ENCODE measurements at regions not wholly inside any gene's neighbourhood (a gene's known extent, or its start where the extent isn't known, plus 50 kb on each side); places are given as distances from the start of the nearest gene placed in this dataset.

DNA sequence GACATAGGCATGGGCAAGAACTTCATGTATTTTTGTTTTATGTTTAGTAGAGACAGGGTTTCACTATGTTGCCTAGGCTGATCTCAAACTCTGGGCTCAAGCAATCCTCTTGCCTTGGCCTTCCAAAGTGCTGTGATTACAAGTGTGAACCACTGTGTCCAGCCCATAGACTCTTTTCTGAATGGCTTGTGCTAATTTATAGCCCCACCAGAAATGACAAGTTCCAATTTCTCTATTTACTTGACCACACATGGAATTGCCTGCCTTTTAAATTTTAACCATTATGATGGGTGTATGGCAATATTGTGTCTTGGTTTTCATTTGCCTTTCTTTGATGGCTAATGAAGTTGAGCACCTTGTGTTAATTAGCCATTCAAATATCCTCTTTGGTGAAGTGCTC lies 85.8 kb upstream of the NECTIN1 start:
- no peaks in the 10 kb centered on the region for H3K9me1 ChIP-seq (ENCODE audit: control insufficient read depth, insufficient read depth, low read length)
- intact Hi-C loops (cut with micrococcal nuclease) (no loop called here), in situ Hi-C loops (cut with MboI) (no loop called here)
- ChIA-PET POLR2A (no interaction called here), CTCF (ENCODE audit: low intra/inter-chr PET ratio) (no interaction called here)
- H3K4me3 ChIP-seq: no peak overlapping the region
- H2AFZ ChIP-seq (ENCODE audit: low read depth, low read length): no peak overlapping the region
- no peak for TF ChIP-seq ZNF699 (CRISPR knock-in tag; IDR thresholded peaks at IDR 0.05; ENCODE audit: insufficient replicate concordance)
- TF ChIP-seq ZNF12 (CRISPR knock-in tag; IDR thresholded peaks at IDR 0.05): no peak
- no peak for TF ChIP-seq BCL6 (CRISPR knock-in tag; IDR thresholded peaks at IDR 0.05)
- no peak for TF ChIP-seq DPF2 (IDR thresholded peaks at IDR 0.05)
- TF ChIP-seq, protein P1, sequence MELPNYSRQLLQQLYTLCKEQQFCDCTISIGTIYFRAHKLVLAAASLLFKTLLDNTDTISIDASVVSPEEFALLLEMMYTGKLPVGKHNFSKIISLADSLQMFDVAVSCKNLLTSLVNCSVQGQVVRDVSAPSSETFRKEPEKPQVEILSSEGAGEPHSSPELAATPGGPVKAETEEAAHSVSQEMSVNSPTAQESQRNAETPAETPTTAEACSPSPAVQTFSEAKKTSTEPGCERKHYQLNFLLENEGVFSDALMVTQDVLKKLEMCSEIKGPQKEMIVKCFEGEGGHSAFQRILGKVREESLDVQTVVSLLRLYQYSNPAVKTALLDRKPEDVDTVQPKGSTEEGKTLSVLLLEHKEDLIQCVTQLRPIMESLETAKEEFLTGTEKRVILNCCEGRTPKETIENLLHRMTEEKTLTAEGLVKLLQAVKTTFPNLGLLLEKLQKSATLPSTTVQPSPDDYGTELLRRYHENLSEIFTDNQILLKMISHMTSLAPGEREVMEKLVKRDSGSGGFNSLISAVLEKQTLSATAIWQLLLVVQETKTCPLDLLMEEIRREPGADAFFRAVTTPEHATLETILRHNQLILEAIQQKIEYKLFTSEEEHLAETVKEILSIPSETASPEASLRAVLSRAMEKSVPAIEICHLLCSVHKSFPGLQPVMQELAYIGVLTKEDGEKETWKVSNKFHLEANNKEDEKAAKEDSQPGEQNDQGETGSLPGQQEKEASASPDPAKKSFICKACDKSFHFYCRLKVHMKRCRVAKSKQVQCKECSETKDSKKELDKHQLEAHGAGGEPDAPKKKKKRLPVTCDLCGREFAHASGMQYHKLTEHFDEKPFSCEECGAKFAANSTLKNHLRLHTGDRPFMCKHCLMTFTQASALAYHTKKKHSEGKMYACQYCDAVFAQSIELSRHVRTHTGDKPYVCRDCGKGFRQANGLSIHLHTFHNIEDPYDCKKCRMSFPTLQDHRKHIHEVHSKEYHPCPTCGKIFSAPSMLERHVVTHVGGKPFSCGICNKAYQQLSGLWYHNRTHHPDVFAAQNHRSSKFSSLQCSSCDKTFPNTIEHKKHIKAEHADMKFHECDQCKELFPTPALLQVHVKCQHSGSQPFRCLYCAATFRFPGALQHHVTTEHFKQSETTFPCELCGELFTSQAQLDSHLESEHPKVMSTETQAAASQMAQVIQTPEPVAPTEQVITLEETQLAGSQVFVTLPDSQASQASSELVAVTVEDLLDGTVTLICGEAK (IDR thresholded peaks at IDR 0.05): no peak
- TF ChIP-seq, protein P1 (CRISPR knock-in tag; IDR thresholded peaks at IDR 0.05): no peak
- no peak for TF ChIP-seq ZFX (CRISPR knock-in tag; IDR thresholded peaks at IDR 0.05)
- no peak for TF ChIP-seq ZNF354B (CRISPR knock-in tag; IDR thresholded peaks at IDR 0.05)
- no TSS peak for BruUV-seq (replicated peaks)
- no peak for FAIRE-seq
- no peak overlapping the region for H3K4me2 ChIP-seq (ENCODE audit: insufficient read depth, low read length)
- no peaks in the 10 kb centered on the region for H4K20me1 ChIP-seq (replicated peaks; ENCODE audit: control insufficient read depth, insufficient read depth, low read length)
- H3K27ac ChIP-seq (ENCODE audit: extremely low read depth, low read depth, low read length): no peak overlapping the region
- H3K27me3 ChIP-seq (ENCODE audit: control insufficient read depth in 2 of 2, insufficient read depth in 2 of 2, low read length in 2 of 2): peaks cover 0 to 9% of the 10 kb centered on the region in 2 experiments; a peak in 2 of 5 replicates
- no peak overlapping the region for H3K9ac ChIP-seq (ENCODE audit: insufficient read depth in 1 of 2, low read depth in 2 of 2, low read length in 2 of 2)
- no peaks in the 10 kb centered on the region; a peak in 1 of 5 replicates for H3K4me1 ChIP-seq (replicated peaks in 1 of 2; ENCODE audit: control insufficient read depth in 2 of 2, insufficient read depth in 2 of 2, low read length in 2 of 2)
- DNase-seq (ENCODE audit: extremely low read depth in 1 of 4, low spot score in 3 of 4): no peak
- no peaks in the 10 kb centered on the region for H3K79me2 ChIP-seq (ENCODE audit: control insufficient read depth, insufficient read depth, low read length)
- no peaks in the 10 kb centered on the region for H3K9me3 ChIP-seq (replicated peaks; ENCODE audit: control insufficient read depth, insufficient read depth, low read depth, low read length)
- H3K36me3 ChIP-seq (ENCODE audit: control insufficient read depth, insufficient read depth, low read length): no peaks in the 10 kb centered on the region
- ATAC-seq: no peak

Data from K562 (cell line).